HepG2 (cell line): ENCODE measurements at regions not wholly inside any gene's neighbourhood (a gene's known extent, or its start where the extent isn't known, plus 50 kb on each side); places are given as distances from the start of the nearest gene placed in this dataset.

ENCODE experiments used
- ADNP ChIP-seq: sonication (generic); formaldehyde crosslinking; IDR thresholded peaks from 2 replicates; pipeline ENCODE4 v1.4.0; 2020; ENCODE audit warnings: missing genetic modification reagents
- CTCF ChIP-seq: sonication (generic); formaldehyde crosslinking; IDR thresholded peaks from 2 replicates; pipeline ENCODE4 v1.5.0; 2020; ENCODE audit warnings: mild to moderate bottlenecking, missing genetic modification reagents, moderate library complexity
- EHMT2 ChIP-seq: fragments of 200-600 bp; sonication (generic); IDR thresholded peaks from 2 replicates; pipeline ENCODE4 v1.7.0; 2017; ENCODE audit warnings: antibody characterized with exemption, low read depth, low read length, borderline replicate concordance
- FOSL2 ChIP-seq: sonication (generic); formaldehyde crosslinking; IDR thresholded peaks from 2 replicates; pipeline ENCODE4 v1.4.0; 2020; ENCODE audit warnings: missing genetic modification reagents
- GPBP1L1 ChIP-seq: sonication (generic); formaldehyde crosslinking; IDR thresholded peaks from 2 replicates; pipeline ENCODE4 v1.5.0; 2020; ENCODE audit warnings: mild to moderate bottlenecking, missing genetic modification reagents
- HOXA5 ChIP-seq: sonication (generic); formaldehyde crosslinking; IDR thresholded peaks from 2 replicates; pipeline ENCODE4 v1.4.0; 2020; ENCODE audit warnings: missing genetic modification reagents
- MAF1 ChIP-seq: sonication (generic); formaldehyde crosslinking; IDR thresholded peaks from 2 replicates; pipeline ENCODE4 v1.5.0; 2020; ENCODE audit warnings: missing genetic modification reagents, borderline replicate concordance
- MAFG ChIP-seq: sonication (generic); formaldehyde crosslinking; IDR thresholded peaks from 2 replicates; pipeline ENCODE4 v1.5.1; 2020; ENCODE audit warnings: mild to moderate bottlenecking, missing genetic modification reagents
- MED13 ChIP-seq: sonication (generic); formaldehyde crosslinking; IDR thresholded peaks from 2 replicates; pipeline ENCODE4 v1.5.0; 2020; ENCODE audit warnings: missing genetic modification reagents
- MYC ChIP-seq: sonication (generic); formaldehyde crosslinking; IDR thresholded peaks from 2 replicates; pipeline ENCODE4 v1.9.0; 2021; ENCODE audit warnings: missing genetic modification reagents, borderline replicate concordance
- POGZ ChIP-seq: sonication (generic); formaldehyde crosslinking; IDR thresholded peaks from 2 replicates; pipeline ENCODE4 v1.4.0; 2020; ENCODE audit warnings: mild to moderate bottlenecking, missing genetic modification reagents
- ZBTB43 ChIP-seq: sonication (generic); formaldehyde crosslinking; conservative IDR thresholded peaks from 2 replicates; pipeline ENCODE4 v1.4.0; 2020; ENCODE audit warnings: missing genetic modification reagents
- ZGPAT ChIP-seq: IDR thresholded peaks from 2 replicates; pipeline ENCODE4 v1.6.1; 2016; ENCODE audit warnings: mild to moderate bottlenecking
- TF ChIP-seq, protein P1 (sequence below): IDR thresholded peaks from 2 replicates; pipeline ENCODE4 v1.6.1; 2012; ENCODE audit warnings: low read length, improper control_type of control experiment
- TF ChIP-seq, protein P2 (sequence below): sonication (generic); formaldehyde crosslinking; IDR thresholded peaks from 2 replicates; pipeline ENCODE4 v1.4.0; 2020; ENCODE audit warnings: missing genetic modification reagents
- TF ChIP-seq, protein P3 (sequence below): sonication (generic); formaldehyde crosslinking; IDR thresholded peaks from 2 replicates; pipeline ENCODE4 v1.5.1; 2020; ENCODE audit warnings: missing genetic modification reagents, mild to moderate bottlenecking, borderline replicate concordance
- TF ChIP-seq, protein P4 (sequence below): sonication (generic); formaldehyde crosslinking; IDR thresholded peaks from 2 replicates; pipeline ENCODE4 v1.4.0; 2020; ENCODE audit warnings: mild to moderate bottlenecking, low read depth, missing genetic modification reagents

DNA sequence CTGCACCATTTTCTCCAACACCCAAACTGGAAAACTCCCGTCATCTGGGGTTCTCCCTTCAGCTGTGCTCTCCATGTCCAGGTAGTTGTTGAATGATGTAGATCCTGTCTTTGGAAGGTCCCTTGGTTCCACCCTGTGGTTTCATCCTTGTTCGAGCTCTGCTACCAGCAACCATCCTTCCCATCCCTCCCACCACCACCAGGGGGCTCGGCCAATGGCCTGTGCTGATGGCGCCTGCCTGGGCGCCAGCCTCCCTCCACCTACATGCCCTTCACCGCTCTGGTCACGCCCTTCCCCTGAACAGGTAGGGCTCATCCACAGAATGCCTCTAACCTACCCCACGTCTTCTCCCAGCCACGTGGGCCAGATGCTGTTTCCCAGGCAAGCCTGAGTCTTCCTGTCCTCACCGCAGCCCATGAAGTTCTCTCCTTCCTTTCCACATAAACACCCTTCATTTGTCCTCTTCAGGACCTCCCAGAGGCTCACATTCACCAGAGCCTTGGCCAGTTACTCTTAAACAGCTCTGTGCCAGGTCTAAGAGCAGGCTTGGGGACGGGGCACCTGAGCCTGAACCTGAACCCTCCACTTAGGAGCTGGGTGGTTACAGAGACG is 75.1 kb upstream of the DUSP22 start (continued):
- TF ChIP-seq ZBTB43 (CRISPR knock-in tag) (no peak), CTCF (peak; percentile 77), MAFG (CRISPR knock-in tag) (no peak), POGZ (CRISPR knock-in tag) (peak; percentile 76), MYC (CRISPR knock-in tag) (peak; percentile 25; the same call in 1 of the 2 replicates), FOSL2 (CRISPR knock-in tag) (no peak), EHMT2 (peak; percentile 75; the same call in 1 of the 2 replicates), MAF1 (no peak), MED13 (CRISPR knock-in tag) (no peak), GPBP1L1 (CRISPR knock-in tag) (no peak), ADNP (CRISPR knock-in tag) (0 out of 2 replicates have a peak, but pooled peaks have one; percentile 55), HOXA5 (CRISPR knock-in tag) (peak; percentile 37; the same call in 1 of the 2 replicates), ZGPAT (CRISPR knock-in tag) (0 out of 2 replicates have a peak, but pooled peaks have one; percentile 16)
- TF ChIP-seq, protein P1, sequence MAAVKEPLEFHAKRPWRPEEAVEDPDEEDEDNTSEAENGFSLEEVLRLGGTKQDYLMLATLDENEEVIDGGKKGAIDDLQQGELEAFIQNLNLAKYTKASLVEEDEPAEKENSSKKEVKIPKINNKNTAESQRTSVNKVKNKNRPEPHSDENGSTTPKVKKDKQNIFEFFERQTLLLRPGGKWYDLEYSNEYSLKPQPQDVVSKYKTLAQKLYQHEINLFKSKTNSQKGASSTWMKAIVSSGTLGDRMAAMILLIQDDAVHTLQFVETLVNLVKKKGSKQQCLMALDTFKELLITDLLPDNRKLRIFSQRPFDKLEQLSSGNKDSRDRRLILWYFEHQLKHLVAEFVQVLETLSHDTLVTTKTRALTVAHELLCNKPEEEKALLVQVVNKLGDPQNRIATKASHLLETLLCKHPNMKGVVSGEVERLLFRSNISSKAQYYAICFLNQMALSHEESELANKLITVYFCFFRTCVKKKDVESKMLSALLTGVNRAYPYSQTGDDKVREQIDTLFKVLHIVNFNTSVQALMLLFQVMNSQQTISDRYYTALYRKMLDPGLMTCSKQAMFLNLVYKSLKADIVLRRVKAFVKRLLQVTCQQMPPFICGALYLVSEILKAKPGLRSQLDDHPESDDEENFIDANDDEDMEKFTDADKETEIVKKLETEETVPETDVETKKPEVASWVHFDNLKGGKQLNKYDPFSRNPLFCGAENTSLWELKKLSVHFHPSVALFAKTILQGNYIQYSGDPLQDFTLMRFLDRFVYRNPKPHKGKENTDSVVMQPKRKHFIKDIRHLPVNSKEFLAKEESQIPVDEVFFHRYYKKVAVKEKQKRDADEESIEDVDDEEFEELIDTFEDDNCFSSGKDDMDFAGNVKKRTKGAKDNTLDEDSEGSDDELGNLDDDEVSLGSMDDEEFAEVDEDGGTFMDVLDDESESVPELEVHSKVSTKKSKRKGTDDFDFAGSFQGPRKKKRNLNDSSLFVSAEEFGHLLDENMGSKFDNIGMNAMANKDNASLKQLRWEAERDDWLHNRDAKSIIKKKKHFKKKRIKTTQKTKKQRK: no peak
- TF ChIP-seq, protein P2, sequence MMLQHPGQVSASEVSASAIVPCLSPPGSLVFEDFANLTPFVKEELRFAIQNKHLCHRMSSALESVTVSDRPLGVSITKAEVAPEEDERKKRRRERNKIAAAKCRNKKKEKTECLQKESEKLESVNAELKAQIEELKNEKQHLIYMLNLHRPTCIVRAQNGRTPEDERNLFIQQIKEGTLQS (CRISPR knock-in tag): 0 out of 2 replicates have a peak, but pooled peaks have one; percentile 8
- TF ChIP-seq, protein P3, sequence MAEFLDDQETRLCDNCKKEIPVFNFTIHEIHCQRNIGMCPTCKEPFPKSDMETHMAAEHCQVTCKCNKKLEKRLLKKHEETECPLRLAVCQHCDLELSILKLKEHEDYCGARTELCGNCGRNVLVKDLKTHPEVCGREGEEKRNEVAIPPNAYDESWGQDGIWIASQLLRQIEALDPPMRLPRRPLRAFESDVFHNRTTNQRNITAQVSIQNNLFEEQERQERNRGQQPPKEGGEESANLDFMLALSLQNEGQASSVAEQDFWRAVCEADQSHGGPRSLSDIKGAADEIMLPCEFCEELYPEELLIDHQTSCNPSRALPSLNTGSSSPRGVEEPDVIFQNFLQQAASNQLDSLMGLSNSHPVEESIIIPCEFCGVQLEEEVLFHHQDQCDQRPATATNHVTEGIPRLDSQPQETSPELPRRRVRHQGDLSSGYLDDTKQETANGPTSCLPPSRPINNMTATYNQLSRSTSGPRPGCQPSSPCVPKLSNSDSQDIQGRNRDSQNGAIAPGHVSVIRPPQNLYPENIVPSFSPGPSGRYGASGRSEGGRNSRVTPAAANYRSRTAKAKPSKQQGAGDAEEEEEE (CRISPR knock-in tag): no peak
- TF ChIP-seq, protein P4, sequence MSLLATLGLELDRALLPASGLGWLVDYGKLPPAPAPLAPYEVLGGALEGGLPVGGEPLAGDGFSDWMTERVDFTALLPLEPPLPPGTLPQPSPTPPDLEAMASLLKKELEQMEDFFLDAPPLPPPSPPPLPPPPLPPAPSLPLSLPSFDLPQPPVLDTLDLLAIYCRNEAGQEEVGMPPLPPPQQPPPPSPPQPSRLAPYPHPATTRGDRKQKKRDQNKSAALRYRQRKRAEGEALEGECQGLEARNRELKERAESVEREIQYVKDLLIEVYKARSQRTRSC: 0 out of 2 replicates have a peak, but pooled peaks have one; percentile 38
